ENCODE measurements at regions not wholly inside any gene's neighbourhood (a gene's known extent, or its start where the extent isn't known, plus 50 kb on each side); places are given as distances from the start of the nearest gene placed in this dataset.

- CTCF ChIA-PET: no interaction called here
- POLR2A ChIA-PET: no interaction called here
- TF ChIP-seq, protein P1, sequence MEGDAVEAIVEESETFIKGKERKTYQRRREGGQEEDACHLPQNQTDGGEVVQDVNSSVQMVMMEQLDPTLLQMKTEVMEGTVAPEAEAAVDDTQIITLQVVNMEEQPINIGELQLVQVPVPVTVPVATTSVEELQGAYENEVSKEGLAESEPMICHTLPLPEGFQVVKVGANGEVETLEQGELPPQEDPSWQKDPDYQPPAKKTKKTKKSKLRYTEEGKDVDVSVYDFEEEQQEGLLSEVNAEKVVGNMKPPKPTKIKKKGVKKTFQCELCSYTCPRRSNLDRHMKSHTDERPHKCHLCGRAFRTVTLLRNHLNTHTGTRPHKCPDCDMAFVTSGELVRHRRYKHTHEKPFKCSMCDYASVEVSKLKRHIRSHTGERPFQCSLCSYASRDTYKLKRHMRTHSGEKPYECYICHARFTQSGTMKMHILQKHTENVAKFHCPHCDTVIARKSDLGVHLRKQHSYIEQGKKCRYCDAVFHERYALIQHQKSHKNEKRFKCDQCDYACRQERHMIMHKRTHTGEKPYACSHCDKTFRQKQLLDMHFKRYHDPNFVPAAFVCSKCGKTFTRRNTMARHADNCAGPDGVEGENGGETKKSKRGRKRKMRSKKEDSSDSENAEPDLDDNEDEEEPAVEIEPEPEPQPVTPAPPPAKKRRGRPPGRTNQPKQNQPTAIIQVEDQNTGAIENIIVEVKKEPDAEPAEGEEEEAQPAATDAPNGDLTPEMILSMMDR (IDR thresholded peaks at IDR 0.05; ENCODE audit: control extremely low read depth, extremely low read depth, low read depth, missing control alignments): no peak
- no peak for DNase-seq (ENCODE audit: extremely low spot score)
These were observed 1927.4 kb downstream of the PCDH9 start for GRCh38 chr13:65302691-65303090.

DNA sequence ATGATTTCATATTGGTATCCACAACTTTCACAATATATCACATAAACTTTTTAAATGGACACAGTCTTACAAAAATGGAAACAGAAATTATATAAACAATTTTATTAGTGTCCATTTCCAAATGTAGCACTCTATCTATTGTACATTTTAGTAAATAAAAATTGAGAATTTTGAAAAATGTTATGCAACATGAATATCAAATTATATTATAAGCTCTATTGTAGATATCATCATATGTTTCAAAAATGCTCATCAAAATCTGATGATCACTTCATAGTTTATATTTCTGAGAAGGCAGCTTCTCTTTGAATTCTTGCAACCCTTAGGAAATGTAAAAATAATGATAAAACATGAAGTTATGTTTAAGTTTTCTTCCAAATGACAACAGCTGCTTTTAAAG, 1928.6 kb downstream of the PCDH9 start:
- CTCF ChIA-PET: no interaction called here
- POLR2A ChIA-PET: no interaction called here
- no peak for DNase-seq (ENCODE audit: extremely low spot score)
- TF ChIP-seq, protein P1 (IDR thresholded peaks at IDR 0.05; ENCODE audit: control extremely low read depth, extremely low read depth, low read depth, missing control alignments): no peak

- TF ChIP-seq, protein P1 (IDR thresholded peaks at IDR 0.05; ENCODE audit: control extremely low read depth, extremely low read depth, low read depth, missing control alignments): no peak
- DNase-seq (ENCODE audit: extremely low spot score): no peak
- CTCF ChIA-PET: no interaction called here
- POLR2A ChIA-PET: no interaction called here
These were observed 1929.9 kb downstream of the PCDH9 start for GRCh38 chr13:65300220-65300619.

DNA sequence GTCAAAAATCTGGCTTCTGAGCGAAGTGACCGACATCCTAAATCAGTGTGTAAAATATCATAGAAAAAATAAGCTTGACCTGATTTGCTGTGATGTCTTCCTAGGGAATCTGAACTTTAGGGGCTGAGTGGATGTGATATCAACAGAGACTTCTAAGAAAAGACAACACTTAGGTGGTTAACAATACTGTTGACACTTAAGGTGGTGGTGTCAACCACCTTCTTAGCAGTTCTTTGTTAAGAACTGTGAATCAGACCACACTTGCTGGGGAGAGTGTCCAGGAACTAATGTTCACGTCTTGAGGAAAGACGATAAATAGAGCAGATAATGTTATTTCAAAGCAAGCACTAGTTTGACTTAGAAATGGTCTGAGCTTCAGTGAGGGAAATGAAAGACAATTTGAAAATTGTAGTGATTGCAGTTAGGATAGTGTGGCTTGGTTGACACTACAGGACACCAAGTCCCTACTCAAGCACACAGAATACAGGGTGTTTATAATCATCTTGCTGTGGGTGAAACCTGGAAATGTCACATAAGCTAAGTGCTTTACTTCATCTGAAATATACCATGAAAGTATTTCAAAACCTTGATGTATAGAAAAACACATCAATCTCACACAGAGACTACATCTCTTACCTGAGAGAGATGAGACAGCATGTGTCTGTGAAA, 1936.5 kb downstream of the PCDH9 start:
- TF ChIP-seq, protein P1 (IDR thresholded peaks at IDR 0.05; ENCODE audit: control extremely low read depth, extremely low read depth, low read depth, missing control alignments): no peak
- no peak for DNase-seq (ENCODE audit: extremely low spot score)
- ChIA-PET CTCF (no interaction called here), POLR2A (no interaction called here)

DNA sequence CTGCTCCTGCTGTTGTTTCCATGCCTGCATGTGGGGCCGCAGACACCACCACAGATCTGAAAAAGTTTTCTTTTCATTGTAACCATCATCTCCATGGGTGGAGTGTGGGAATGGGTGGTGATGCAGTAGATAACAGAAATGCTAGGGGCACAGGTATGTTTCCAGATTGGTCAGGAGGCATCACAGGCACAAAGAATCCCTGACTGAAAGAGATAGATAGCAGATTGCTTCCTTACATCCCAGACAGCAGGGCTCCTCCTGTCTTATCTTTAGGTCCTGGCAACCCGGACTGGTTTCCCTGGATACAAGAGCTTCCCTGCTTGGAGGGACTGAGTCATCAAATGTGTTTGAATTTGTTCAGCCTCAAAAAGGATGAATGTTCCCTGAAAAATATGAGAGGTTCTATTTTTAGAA, 1937.6 kb downstream of the PCDH9 start:
- TF ChIP-seq, protein P1 (IDR thresholded peaks at IDR 0.05; ENCODE audit: control extremely low read depth, extremely low read depth, low read depth, missing control alignments): no peak
- CTCF ChIA-PET: no interaction called here
- POLR2A ChIA-PET: no interaction called here
- no peak for DNase-seq (ENCODE audit: extremely low spot score)

- TF ChIP-seq, protein P1 (IDR thresholded peaks at IDR 0.05; ENCODE audit: control extremely low read depth, extremely low read depth, low read depth, missing control alignments): no peak
- ChIA-PET POLR2A (no interaction called here), CTCF (no interaction called here)
- no peak for DNase-seq (ENCODE audit: extremely low spot score)
These were observed 1942.7 kb downstream of the PCDH9 start for GRCh38 chr13:65287405-65287804.
